H1 (cell line): ENCODE measurements at regions not wholly inside any gene's neighbourhood (a gene's known extent, or its start where the extent isn't known, plus 50 kb on each side); places are given as distances from the start of the nearest gene placed in this dataset.

Source experiments
- CTCF ChIA-PET: fragments of 300-600 bp; sonication (Branson Sonifier 250); formaldehyde crosslinking; loops from one replicate; lab custom pipeline; 2021; ENCODE audit not compliant: partially characterized antibody; lab: Charles Lee
- POLR2A ChIA-PET: fragments of 300-600 bp; sonication (Branson Sonifier 250); formaldehyde crosslinking; loops from one replicate; lab custom pipeline; 2021; ENCODE audit warnings: inconsistent platforms; ENCODE audit not compliant: partially characterized antibody; lab: Charles Lee
- DNase-seq, 2 experiments: peaks; one replicate each; pipeline versions ENCODE4 v3.0.0 to v3.0.0-alpha.2; 2010 to 2022; ENCODE audit warnings: low spot score in 2 of 2, low read depth in 1 of 2, mixed read lengths in 1 of 2
- FAIRE-seq: peaks from 2 replicates; lab custom pipeline; 2011; peaks lifted over from hg19 to GRCh38; lab: Jason Lieb, UNC
- H2AFZ ChIP-seq: 2 replicates; pipeline ENCODE4 v1.8.1; 2012; ENCODE audit warnings: low read length, inconsistent platforms
- H2AK5ac ChIP-seq: 2 replicates; pipeline ENCODE4 v1.6.1; 2013; ENCODE audit warnings: low read depth, low read length
- H2BK120ac ChIP-seq: replicated peaks from 2 replicates; pipeline ENCODE3; 2013; ENCODE audit warnings: low read depth, low read length, inconsistent platforms
- H2BK12ac ChIP-seq: 2 replicates; pipeline ENCODE4 v1.6.1; 2013; ENCODE audit warnings: low read depth, low read length
- H2BK15ac ChIP-seq: 2 replicates; pipeline ENCODE4 v1.6.1; 2013; ENCODE audit warnings: low read length
- H2BK20ac ChIP-seq: 2 replicates; pipeline ENCODE4 v1.6.1; 2013; ENCODE audit warnings: low read length
- H2BK5ac ChIP-seq: 2 replicates; pipeline ENCODE4 v1.6.1; 2013; ENCODE audit warnings: low read depth, low read length
- H3K14ac ChIP-seq: 2 replicates; pipeline ENCODE4 v1.6.1; 2013; ENCODE audit warnings: inconsistent platforms; ENCODE audit not compliant: insufficient read length
- H3K18ac ChIP-seq: 2 replicates; pipeline ENCODE4 v1.6.1; 2013; ENCODE audit warnings: low read length; ENCODE audit errors: extremely low read depth
- H3K23ac ChIP-seq: 2 replicates; pipeline ENCODE4 v1.6.1; 2013; ENCODE audit warnings: inconsistent platforms; ENCODE audit not compliant: insufficient read length
- H3K23me2 ChIP-seq: 2 replicates; pipeline ENCODE4 v1.6.1; 2013; ENCODE audit warnings: low read depth, low read length
- H3K27ac ChIP-seq: 2 replicates; pipeline ENCODE4 v1.6.1; 2011; ENCODE audit warnings: low read depth, low read length, inconsistent platforms
- H3K27me3 ChIP-seq, 4 experiments: replicated peaks in 1 of 4; 1 replicate in 1 of 4; 2 replicates in 3 of 4; pipeline versions ENCODE4 v1.6.1 to v1.8.1; 2011 to 2013; ENCODE audit warnings: low read length in 3 of 4, mild to moderate bottlenecking in 3 of 4, inconsistent platforms in 2 of 4, mixed read lengths in 2 of 4, moderate library complexity in 1 of 4; ENCODE audit not compliant: control insufficient read depth in 3 of 4, insufficient read depth in 3 of 4; ENCODE audit errors: extremely low read depth in 1 of 4
- H3K36me3 ChIP-seq, 4 experiments: 2 replicates each; pipeline versions ENCODE4 v1.6.1 to v1.8.1; 2011 to 2013; ENCODE audit warnings: mild to moderate bottlenecking in 4 of 4, low read length in 3 of 4, moderate library complexity in 2 of 4, control low read depth in 1 of 4, inconsistent platforms in 1 of 4; ENCODE audit not compliant: insufficient read depth in 4 of 4, control insufficient read depth in 2 of 4
- H3K4ac ChIP-seq: replicated peaks from 2 replicates; pipeline ENCODE3; 2013; ENCODE audit warnings: low read length, low read depth, mixed read lengths, inconsistent platforms; ENCODE audit not compliant: insufficient read length
- H3K4me1 ChIP-seq, 4 experiments: replicated peaks in 1 of 4; 1 replicate in 1 of 4; 2 replicates in 3 of 4; pipeline versions ENCODE4 v1.6.1 to v1.8.1; 2011 to 2013; ENCODE audit warnings: low read length in 3 of 4, inconsistent platforms in 2 of 4, mixed read lengths in 1 of 4; ENCODE audit not compliant: insufficient read depth in 4 of 4, control insufficient read depth in 3 of 4
- H3K4me2 ChIP-seq, 2 experiments: 2 replicates each; pipeline versions ENCODE4 v1.6.1 to v1.8.1; 2011 to 2013; ENCODE audit warnings: low read depth in 2 of 2, low read length in 2 of 2, control low read depth in 1 of 2, inconsistent platforms in 1 of 2, mild to moderate bottlenecking in 1 of 2; ENCODE audit not compliant: insufficient read depth in 1 of 2
- H3K4me3 ChIP-seq, 4 experiments: fragments of 200-600, 300-600 bp in 1 of 4; sonication (generic), shearing (Covaris generic), sonication (Bioruptor Twin) in 1 of 4; 2 replicates each; pipeline versions ENCODE4 v1.5.1 to v1.8.1; 2011 to 2016; ENCODE audit warnings: low read length in 4 of 4, low read depth in 3 of 4, control low read depth in 2 of 4, inconsistent platforms in 2 of 4, mild to moderate bottlenecking in 2 of 4, mixed read lengths in 1 of 4, moderate library complexity in 1 of 4; ENCODE audit not compliant: insufficient read depth in 2 of 4; ENCODE audit errors: extremely low read depth in 1 of 4
- H3K56ac ChIP-seq: replicated peaks from 2 replicates; pipeline ENCODE3; 2013; ENCODE audit warnings: low read depth, mild to moderate bottlenecking, mixed read lengths, low read length, inconsistent platforms; ENCODE audit not compliant: insufficient read length
- H3K79me1 ChIP-seq: 2 replicates; pipeline ENCODE4 v1.6.1; 2013; ENCODE audit warnings: low read depth, low read length, control low read depth
- H3K79me2 ChIP-seq, 2 experiments: 2 replicates each; pipeline versions ENCODE4 v1.6.1 to v1.8.1; 2012 to 2013; ENCODE audit warnings: low read length in 2 of 2, mild to moderate bottlenecking in 2 of 2, inconsistent platforms in 1 of 2; ENCODE audit not compliant: insufficient read depth in 2 of 2, control insufficient read depth in 1 of 2
- H3K9ac ChIP-seq, 4 experiments: replicated peaks in 1 of 4; 1 replicate in 1 of 4; 2 replicates in 3 of 4; pipeline versions ENCODE4 v1.6.1 to v1.8.1; 2011 to 2013; ENCODE audit warnings: low read depth in 3 of 4, low read length in 3 of 4, control low read depth in 2 of 4, mild to moderate bottlenecking in 2 of 4, moderate library complexity in 2 of 4, inconsistent platforms in 1 of 4; ENCODE audit errors: extremely low read depth in 1 of 4
- H3K9me3 ChIP-seq, 2 experiments: 2 replicates each; pipeline versions ENCODE4 v1.6.1 to v1.8.1; 2012 to 2013; ENCODE audit warnings: mild to moderate bottlenecking in 2 of 2, moderate library complexity in 2 of 2, control low read depth in 1 of 2, inconsistent platforms in 1 of 2, low read depth in 1 of 2, low read length in 1 of 2, mixed read lengths in 1 of 2; ENCODE audit not compliant: insufficient read depth in 2 of 2
- H4K20me1 ChIP-seq, 2 experiments: replicated peaks in 1 of 2; 2 replicates each; pipeline versions ENCODE3 to v1.8.1; 2011 to 2013; ENCODE audit warnings: inconsistent platforms in 2 of 2, low read length in 2 of 2, mild to moderate bottlenecking in 1 of 2; ENCODE audit not compliant: insufficient read depth in 2 of 2, control insufficient read depth in 1 of 2
- H4K5ac ChIP-seq: 2 replicates; pipeline ENCODE4 v1.6.1; 2013; ENCODE audit warnings: low read length, low read depth, mixed read lengths, inconsistent platforms; ENCODE audit not compliant: insufficient read length
- H4K8ac ChIP-seq: 2 replicates; pipeline ENCODE4 v1.8.0; 2013; ENCODE audit warnings: mild to moderate bottlenecking, moderate library complexity, low read length, inconsistent platforms; ENCODE audit not compliant: insufficient read depth; ENCODE audit errors: extremely low read depth
- H4K91ac ChIP-seq: replicated peaks from 2 replicates; pipeline ENCODE3; 2013; ENCODE audit warnings: low read length, mixed read lengths, inconsistent platforms; ENCODE audit not compliant: insufficient read length
- ATF2 ChIP-seq: IDR thresholded peaks from 2 replicates; pipeline ENCODE4 v1.6.1; 2012; ENCODE audit warnings: low read length, inconsistent platforms
- BRCA1 ChIP-seq: IDR thresholded peaks from 2 replicates; pipeline ENCODE4 v1.6.1; 2012; ENCODE audit warnings: low read depth, low read length, improper control_type of control experiment
- CBX5 ChIP-seq: fragments of 300-800, 300-1000 bp; sonication (generic); IDR thresholded peaks from 2 replicates; pipeline ENCODE4 v1.7.1; 2016; ENCODE audit warnings: antibody characterized with exemption, low read length, low read depth
- CEBPB ChIP-seq: IDR thresholded peaks from 2 replicates; pipeline ENCODE4 v1.6.1; 2012; ENCODE audit warnings: low read depth, low read length
- CTBP2 ChIP-seq: IDR thresholded peaks from 2 replicates; pipeline ENCODE4 v1.7.0; 2011; ENCODE audit warnings: borderline replicate concordance, mild to moderate bottlenecking, moderate library complexity, mixed read lengths, low read length; ENCODE audit not compliant: insufficient read depth, insufficient read length
- EP300 ChIP-seq, 2 experiments: IDR thresholded peaks; 1 replicate in 1 of 2; 2 replicates in 1 of 2; pipeline ENCODE4 v1.6.1; 2011 to 2012; ENCODE audit warnings: low read depth in 2 of 2, low read length in 2 of 2, mild to moderate bottlenecking in 2 of 2, borderline replicate concordance in 1 of 2, inconsistent platforms in 1 of 2, moderate library complexity in 1 of 2
- EZH2 ChIP-seq: fragments of 200-600 bp; sonication (generic); IDR thresholded peaks from 2 replicates; pipeline ENCODE4 v1.7.1; 2012; ENCODE audit warnings: low read depth, mild to moderate bottlenecking, moderate library complexity, low read length, inconsistent platforms; ENCODE audit not compliant: severe bottlenecking
- TBP ChIP-seq: IDR thresholded peaks from 2 replicates; pipeline ENCODE4 v1.6.1; 2011; ENCODE audit warnings: low read depth, low read length, improper control_type of control experiment
- WGBS, 2 experiments: shearing (Covaris generic) in 1 of 2; methylation state at CpG; one replicate each; pipeline versions ENCODE4 v1.1.6 to v1.1.7; 2013 to 2015; ENCODE audit warnings: low lambda C conversion rate in 2 of 2, mixed read lengths in 2 of 2, inconsistent platforms in 1 of 2, low coverage in 1 of 2, missing lambda C conversion rate in 1 of 2; ENCODE audit not compliant: insufficient replicate concordance in 2 of 2, insufficient coverage in 1 of 2, insufficient read length in 1 of 2; ENCODE audit errors: extremely low coverage in 1 of 2, missing lambda C conversion rate in 1 of 2; 5-methylcytosine and 5-hydroxymethylcytosine counted together

- H2BK5ac ChIP-seq = no peak overlapping the region
- FAIRE-seq = no peak
- POLR2A ChIA-PET = no interaction called here
Measured at GRCh38 chr3:1666865-1667264, 431.8 kb upstream of the CNTN4 start.

More at GRCh38 chr3:1666865-1667264, 431.8 kb upstream of the CNTN4 start:
- H3K27me3 ChIP-seq = no peaks in the 10 kb centered on the region
- H3K79me2 ChIP-seq = no peaks in the 10 kb centered on the region
- H2BK20ac ChIP-seq = no peak overlapping the region
- no peak for DNase-seq
- no peaks in the 10 kb centered on the region for H3K79me1 ChIP-seq
- H3K36me3 ChIP-seq = no peaks in the 10 kb centered on the region
- H3K27ac ChIP-seq = no peak overlapping the region
- no peak overlapping the region for H2AFZ ChIP-seq
- CTCF ChIA-PET = no interaction called here
- no peak overlapping the region for H4K5ac ChIP-seq
- peak; percentile 90 for TF ChIP-seq CEBPB
- TF ChIP-seq EZH2 = no peak
- TF ChIP-seq BRCA1 = no peak
- TF ChIP-seq ATF2 = no peak
- TF ChIP-seq TBP = no peak
- TF ChIP-seq CBX5 = no peak
- TF ChIP-seq EP300 (IDR thresholded peaks at IDR 0.05; ENCODE audit: borderline replicate concordance in 1 of 2, low read depth in 2 of 2, low read length in 2 of 2) = no peak
- TF ChIP-seq CTBP2 = no peak
- no peak overlapping the region for H2BK15ac ChIP-seq
- no peak overlapping the region for H3K4me3 ChIP-seq
- no peak overlapping the region for H3K4me2 ChIP-seq
- no peaks in the 10 kb centered on the region for H3K23me2 ChIP-seq
- no peaks in the 10 kb centered on the region for H3K4me1 ChIP-seq
- no peak overlapping the region for H2BK12ac ChIP-seq
- H3K56ac ChIP-seq = no peak overlapping the region
- H3K14ac ChIP-seq = no peak overlapping the region
- H2AK5ac ChIP-seq = no peak overlapping the region
- H3K9me3 ChIP-seq = no peaks in the 10 kb centered on the region
- H2BK120ac ChIP-seq = no peak overlapping the region
- no peak overlapping the region for H3K9ac ChIP-seq
- no peaks in the 10 kb centered on the region for H4K20me1 ChIP-seq
- no peak overlapping the region for H4K91ac ChIP-seq
- H4K8ac ChIP-seq = no peak overlapping the region
- H3K18ac ChIP-seq = no peak overlapping the region
- H3K4ac ChIP-seq = no peak overlapping the region
- WGBS, 2 experiments = 96% methylated on average over 1 of the region's 1 CpG; no CpG with 5 or more reads in 1 of the 2 experiments
- no peak overlapping the region for H3K23ac ChIP-seq
